ENCODE measurements at regions not wholly inside any gene's neighbourhood (a gene's known extent, or its start where the extent isn't known, plus 50 kb on each side); places are given as distances from the start of the nearest gene placed in this dataset.
"Not testable (repeated sequence)": the region's sequence is repeated elsewhere in the genome, so short reads cannot be mapped to it uniquely, and the experiment has no call there.

DNA sequence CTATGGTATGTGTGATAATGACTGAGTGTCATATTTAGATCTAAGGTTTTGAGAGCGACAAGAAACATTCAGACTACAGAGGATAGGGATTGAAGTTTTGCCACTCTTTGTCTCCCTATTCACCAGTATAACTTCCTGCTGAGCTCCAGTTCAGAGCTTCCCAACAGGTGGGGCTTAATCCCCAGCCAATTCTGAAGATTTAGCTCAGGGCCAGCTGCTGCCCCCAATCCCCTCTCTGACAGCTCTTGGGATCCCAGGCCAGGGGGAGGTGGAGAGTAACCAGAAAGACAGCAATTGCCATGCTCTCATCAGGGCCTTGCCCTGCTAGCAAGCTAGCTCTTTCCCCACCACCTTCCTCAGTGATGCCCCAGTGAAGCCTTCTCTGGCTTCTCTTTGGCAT is 57.8 kb downstream of the TRIL start:
- no peak overlapping the region for H3K4me3 ChIP-seq (ENCODE audit: low read depth, low read length)
- H3K36me3 ChIP-seq (ENCODE audit: control insufficient read depth, insufficient read depth, low read length) = no peaks in the 10 kb centered on the region
- H3K27me3 ChIP-seq (ENCODE audit: control insufficient read depth, insufficient read depth, low read length) = no peaks in the 10 kb centered on the region
- H3K9me3 ChIP-seq (ENCODE audit: control insufficient read depth, insufficient read depth, low read length) = no peaks in the 10 kb centered on the region
- no peak overlapping the region for H3K9ac ChIP-seq (ENCODE audit: low read depth, low read length)
- peaks cover 36% of the 10 kb centered on the region for H3K4me1 ChIP-seq (ENCODE audit: control insufficient read depth, insufficient read depth, low read length)
- peak overlapping the region; percentile 37 for H3K27ac ChIP-seq (ENCODE audit: low read depth, low read length)

DNA sequence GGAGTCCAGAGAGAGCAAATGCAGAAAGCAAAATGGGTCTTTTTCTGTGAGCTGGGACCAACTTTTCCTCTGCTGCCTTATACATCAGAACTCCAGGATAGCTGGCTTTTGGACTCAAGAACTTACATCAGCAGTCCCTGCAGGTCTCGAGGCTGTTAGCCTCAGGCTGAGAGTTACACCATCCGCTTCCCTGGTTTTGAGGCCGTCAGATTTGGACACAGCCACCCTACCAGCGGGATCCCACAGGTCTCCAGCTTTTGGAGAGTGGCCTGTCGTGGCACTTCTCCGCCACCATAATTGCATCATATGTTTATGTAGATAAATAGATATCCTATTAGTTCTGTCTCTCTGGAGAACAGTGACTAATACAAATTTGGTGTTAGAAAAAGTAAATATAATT is 64.2 kb downstream of the TRIL start:
- H3K9me3 ChIP-seq (ENCODE audit: control insufficient read depth, insufficient read depth, low read length) = no peaks in the 10 kb centered on the region

DNA sequence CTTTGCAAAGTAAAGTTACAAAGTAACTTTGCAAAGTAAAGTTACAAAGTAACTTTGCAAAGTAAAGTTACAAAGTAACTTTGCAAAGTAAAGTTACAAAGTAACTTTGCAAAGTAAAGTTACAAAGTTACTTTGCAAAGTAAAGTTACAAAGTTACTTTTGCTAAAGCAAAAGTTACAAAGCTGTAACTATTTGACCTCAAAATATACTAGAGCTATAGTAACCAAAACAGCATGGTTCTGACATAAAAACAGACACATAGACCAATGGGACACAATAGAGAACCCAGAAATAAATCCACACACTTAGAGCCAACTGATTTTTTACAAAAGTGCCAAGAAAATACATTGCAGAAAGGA is 66.3 kb downstream of the TRIL start:
- H3K27me3 ChIP-seq (ENCODE audit: control insufficient read depth, insufficient read depth, low read length); H3K9ac ChIP-seq (ENCODE audit: low read depth, low read length); H3K4me3 ChIP-seq (ENCODE audit: low read depth, low read length); H3K27ac ChIP-seq (ENCODE audit: low read depth, low read length); H3K36me3 ChIP-seq (ENCODE audit: control insufficient read depth, insufficient read depth, low read length); H3K9me3 ChIP-seq (ENCODE audit: control insufficient read depth, insufficient read depth, low read length): not testable (repeated sequence)
- H3K4me1 ChIP-seq (ENCODE audit: control insufficient read depth, insufficient read depth, low read length) = peaks cover 27% of the 10 kb centered on the region

More for the DNA sequence above, 64.2 kb downstream of the TRIL start:
- no peak overlapping the region for H3K9ac ChIP-seq (ENCODE audit: low read depth, low read length)
- peaks cover 26% of the 10 kb centered on the region for H3K4me1 ChIP-seq (ENCODE audit: control insufficient read depth, insufficient read depth, low read length)
- H3K27ac ChIP-seq (ENCODE audit: low read depth, low read length) = no peak overlapping the region
- no peak overlapping the region for H3K4me3 ChIP-seq (ENCODE audit: low read depth, low read length)
- no peaks in the 10 kb centered on the region for H3K36me3 ChIP-seq (ENCODE audit: control insufficient read depth, insufficient read depth, low read length)
- no peaks in the 10 kb centered on the region for H3K27me3 ChIP-seq (ENCODE audit: control insufficient read depth, insufficient read depth, low read length)

DNA sequence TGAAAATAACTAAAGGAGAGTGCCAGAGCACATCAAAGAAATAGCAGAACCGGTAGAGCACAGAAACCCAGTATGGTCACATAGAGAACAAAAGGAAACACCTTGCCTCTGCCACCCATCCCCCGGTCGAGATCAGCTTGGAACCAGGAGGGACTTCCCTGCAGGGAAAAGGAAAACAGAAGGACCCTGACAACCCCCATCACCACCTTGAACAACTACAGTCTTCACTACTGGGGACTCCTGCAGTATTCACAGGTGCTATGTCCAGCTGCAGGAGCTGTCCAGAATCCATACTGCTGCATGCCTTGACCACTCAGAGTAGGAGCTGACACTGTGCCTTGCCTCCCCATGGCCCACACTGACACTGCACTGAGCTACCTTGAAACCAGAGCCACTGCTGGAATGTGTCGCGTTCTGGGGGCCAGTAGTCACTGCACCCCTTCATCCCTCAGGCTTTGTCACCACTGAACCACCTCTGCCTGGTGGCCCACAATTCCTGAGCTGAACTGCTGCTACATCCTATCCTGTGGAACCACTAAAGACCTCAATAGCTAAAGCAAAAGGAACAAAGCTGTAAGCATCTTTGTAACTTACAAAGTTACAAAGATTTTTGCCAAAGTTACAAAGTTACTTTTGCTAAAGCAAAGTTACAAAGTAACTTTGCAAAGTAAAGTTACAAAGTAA is 66.8 kb downstream of the TRIL start:
- H3K27me3 ChIP-seq (ENCODE audit: control insufficient read depth, insufficient read depth, low read length) = no peaks in the 10 kb centered on the region
- H3K4me3 ChIP-seq (ENCODE audit: low read depth, low read length) = peak overlapping the region; percentile 29; the same call in 1 of the 2 replicates
- H3K27ac ChIP-seq (ENCODE audit: low read depth, low read length) = peak overlapping the region; percentile 48
- no peaks in the 10 kb centered on the region for H3K9me3 ChIP-seq (ENCODE audit: control insufficient read depth, insufficient read depth, low read length)
- no peaks in the 10 kb centered on the region for H3K36me3 ChIP-seq (ENCODE audit: control insufficient read depth, insufficient read depth, low read length)
- peaks cover 27% of the 10 kb centered on the region for H3K4me1 ChIP-seq (ENCODE audit: control insufficient read depth, insufficient read depth, low read length)
- peak overlapping the region; percentile 23 for H3K9ac ChIP-seq (ENCODE audit: low read depth, low read length)

DNA sequence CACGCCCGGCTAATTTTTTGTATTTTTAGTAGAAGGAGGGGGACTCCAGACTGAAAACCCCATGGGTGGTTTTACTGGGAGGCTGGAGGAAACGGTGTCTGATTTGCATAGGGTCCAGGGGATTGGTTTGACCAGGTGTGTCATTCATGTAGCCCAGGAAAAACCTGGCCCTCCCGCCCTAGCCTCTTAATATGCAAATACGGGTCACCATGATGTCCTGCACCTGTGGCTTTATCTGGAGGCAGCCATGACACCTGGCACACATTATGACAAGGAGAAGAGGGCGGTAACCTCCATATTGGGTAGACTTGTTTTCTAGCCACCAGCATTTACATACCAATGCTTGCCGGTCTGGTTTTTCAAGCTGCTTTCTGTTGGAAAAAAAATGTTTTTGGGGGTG is 68.0 kb downstream of the TRIL start:
- peaks cover 27% of the 10 kb centered on the region for H3K4me1 ChIP-seq (ENCODE audit: control insufficient read depth, insufficient read depth, low read length)
- no peaks in the 10 kb centered on the region for H3K9me3 ChIP-seq (ENCODE audit: control insufficient read depth, insufficient read depth, low read length)
- peak overlapping the region; percentile 29 for H3K4me3 ChIP-seq (ENCODE audit: low read depth, low read length)
- H3K36me3 ChIP-seq (ENCODE audit: control insufficient read depth, insufficient read depth, low read length) = no peaks in the 10 kb centered on the region
- H3K27ac ChIP-seq (ENCODE audit: low read depth, low read length) = peak overlapping the region; percentile 80
- peak overlapping the region; percentile 23 for H3K9ac ChIP-seq (ENCODE audit: low read depth, low read length)
- no peaks in the 10 kb centered on the region for H3K27me3 ChIP-seq (ENCODE audit: control insufficient read depth, insufficient read depth, low read length)

DNA sequence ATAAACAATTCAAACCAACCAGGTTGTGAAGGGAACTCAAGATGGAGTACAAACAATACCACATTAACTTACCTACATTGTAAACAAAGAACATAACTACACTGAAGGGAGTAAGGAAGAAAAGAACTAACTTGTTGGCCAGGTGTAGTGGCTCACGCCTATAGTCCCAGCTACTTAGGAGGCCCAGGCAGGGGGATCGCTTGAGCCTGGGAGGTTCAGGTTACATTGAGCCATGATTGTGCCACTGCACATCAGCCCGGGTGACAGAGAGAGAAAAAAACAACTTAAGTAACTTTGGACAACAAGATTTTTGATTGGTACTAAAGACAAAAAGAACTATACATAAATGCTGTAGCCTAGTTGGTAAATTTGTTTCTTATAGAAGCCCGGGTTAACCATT is 68.8 kb downstream of the TRIL start:
- Histone ChIP-seq H3K4me3 (ENCODE audit: low read depth, low read length) (no peak overlapping the region), H3K27ac (ENCODE audit: low read depth, low read length) (no peak overlapping the region), H3K36me3 (ENCODE audit: control insufficient read depth, insufficient read depth, low read length) (no peaks in the 10 kb centered on the region), H3K4me1 (ENCODE audit: control insufficient read depth, insufficient read depth, low read length) (peaks cover 27% of the 10 kb centered on the region), H3K27me3 (ENCODE audit: control insufficient read depth, insufficient read depth, low read length) (no peaks in the 10 kb centered on the region), H3K9ac (ENCODE audit: low read depth, low read length) (no peak overlapping the region), H3K9me3 (ENCODE audit: control insufficient read depth, insufficient read depth, low read length) (no peaks in the 10 kb centered on the region)

DNA sequence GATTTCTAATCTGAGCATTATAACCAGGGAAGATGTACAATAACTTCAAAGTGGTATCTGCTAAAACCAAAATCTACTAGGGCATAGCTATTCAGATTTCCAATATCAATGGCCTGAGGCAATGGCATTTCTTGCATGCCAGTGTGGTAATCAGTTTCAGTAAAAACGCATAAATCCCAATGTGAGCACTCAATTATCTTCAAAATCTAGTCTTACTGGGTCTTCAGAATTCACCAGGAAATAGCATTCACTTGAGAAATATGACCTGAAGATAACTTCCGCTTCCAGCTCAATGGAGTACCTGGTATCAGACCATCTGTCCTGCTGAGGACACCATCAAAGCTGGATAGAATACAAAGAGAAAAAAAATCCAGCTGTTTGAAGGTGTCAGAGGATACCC is 72.4 kb downstream of the TRIL start:
- no peaks in the 10 kb centered on the region for H3K9me3 ChIP-seq (ENCODE audit: control insufficient read depth, insufficient read depth, low read length)
- no peaks in the 10 kb centered on the region for H3K36me3 ChIP-seq (ENCODE audit: control insufficient read depth, insufficient read depth, low read length)
- H3K4me1 ChIP-seq (ENCODE audit: control insufficient read depth, insufficient read depth, low read length) = peaks cover 14% of the 10 kb centered on the region
- no peak overlapping the region for H3K9ac ChIP-seq (ENCODE audit: low read depth, low read length)
- no peaks in the 10 kb centered on the region for H3K27me3 ChIP-seq (ENCODE audit: control insufficient read depth, insufficient read depth, low read length)
- no peak overlapping the region for H3K4me3 ChIP-seq (ENCODE audit: low read depth, low read length)
- H3K27ac ChIP-seq (ENCODE audit: low read depth, low read length) = no peak overlapping the region

DNA sequence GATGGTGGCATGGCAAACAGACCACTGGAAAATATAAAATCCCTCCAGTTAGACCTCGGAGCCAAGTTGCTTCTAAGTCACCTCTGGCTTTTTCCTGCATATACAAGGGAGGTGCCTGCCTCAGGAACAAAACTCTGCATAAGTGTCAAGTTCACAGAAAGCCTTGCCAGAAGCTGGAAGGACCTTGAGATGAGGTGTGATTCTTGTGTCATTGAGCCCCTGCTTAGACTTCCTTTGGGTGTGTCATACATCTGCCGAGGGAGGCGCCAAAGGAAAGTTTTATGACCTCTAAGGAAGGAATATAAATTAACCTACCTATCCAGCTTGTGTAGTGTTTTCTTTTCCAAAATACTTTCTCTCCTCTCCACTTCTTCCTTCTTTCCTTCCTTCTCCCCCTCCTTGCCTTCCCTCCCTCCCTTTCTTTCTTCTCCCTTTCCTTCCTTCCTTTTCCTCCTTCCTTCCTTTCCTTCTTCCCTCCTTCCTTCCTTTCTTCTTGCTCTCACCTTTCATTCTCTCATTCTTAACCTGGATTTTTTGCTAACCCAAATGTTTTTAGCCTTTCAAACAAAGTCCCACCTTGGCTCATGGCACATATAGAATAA is 75.2 kb downstream of the TRIL start:
- Histone ChIP-seq H3K9me3 (ENCODE audit: control insufficient read depth, insufficient read depth, low read length) (no peaks in the 10 kb centered on the region), H3K4me1 (ENCODE audit: control insufficient read depth, insufficient read depth, low read length) (peaks cover 4% of the 10 kb centered on the region; the same call in 1 of the 2 replicates), H3K27me3 (ENCODE audit: control insufficient read depth, insufficient read depth, low read length) (no peaks in the 10 kb centered on the region), H3K36me3 (ENCODE audit: control insufficient read depth, insufficient read depth, low read length) (no peaks in the 10 kb centered on the region), H3K27ac (ENCODE audit: low read depth, low read length) (no peak overlapping the region), H3K4me3 (ENCODE audit: low read depth, low read length) (no peak overlapping the region), H3K9ac (ENCODE audit: low read depth, low read length) (no peak overlapping the region)

DNA sequence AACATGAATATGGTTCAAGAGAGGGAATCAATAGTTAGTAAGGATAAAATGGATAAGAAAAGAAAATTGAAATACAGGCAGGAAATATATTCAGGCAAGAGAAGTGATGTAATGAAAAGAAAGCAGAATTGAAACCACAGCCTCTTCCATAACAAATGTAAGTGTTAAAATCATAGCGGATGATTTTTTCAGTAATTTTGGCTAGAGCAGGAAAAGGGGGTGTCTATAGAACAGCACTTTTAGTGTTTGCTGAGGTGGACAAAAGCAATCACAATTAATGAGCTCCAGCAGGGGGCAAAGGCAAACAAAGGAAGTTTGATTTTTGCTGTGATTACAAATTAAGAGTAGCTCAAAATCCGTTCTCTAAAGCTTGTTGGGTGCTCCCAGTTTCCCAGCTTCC is 79.0 kb downstream of the TRIL start:
- peaks cover 4% of the 10 kb centered on the region; the same call in 1 of the 2 replicates for H3K4me1 ChIP-seq (ENCODE audit: control insufficient read depth, insufficient read depth, low read length)
- H3K36me3 ChIP-seq (ENCODE audit: control insufficient read depth, insufficient read depth, low read length) = no peaks in the 10 kb centered on the region
- H3K9me3 ChIP-seq (ENCODE audit: control insufficient read depth, insufficient read depth, low read length) = no peaks in the 10 kb centered on the region
- H3K27ac ChIP-seq (ENCODE audit: low read depth, low read length) = no peak overlapping the region
- no peak overlapping the region for H3K4me3 ChIP-seq (ENCODE audit: low read depth, low read length)
- H3K9ac ChIP-seq (ENCODE audit: low read depth, low read length) = no peak overlapping the region
- no peaks in the 10 kb centered on the region for H3K27me3 ChIP-seq (ENCODE audit: control insufficient read depth, insufficient read depth, low read length)

DNA sequence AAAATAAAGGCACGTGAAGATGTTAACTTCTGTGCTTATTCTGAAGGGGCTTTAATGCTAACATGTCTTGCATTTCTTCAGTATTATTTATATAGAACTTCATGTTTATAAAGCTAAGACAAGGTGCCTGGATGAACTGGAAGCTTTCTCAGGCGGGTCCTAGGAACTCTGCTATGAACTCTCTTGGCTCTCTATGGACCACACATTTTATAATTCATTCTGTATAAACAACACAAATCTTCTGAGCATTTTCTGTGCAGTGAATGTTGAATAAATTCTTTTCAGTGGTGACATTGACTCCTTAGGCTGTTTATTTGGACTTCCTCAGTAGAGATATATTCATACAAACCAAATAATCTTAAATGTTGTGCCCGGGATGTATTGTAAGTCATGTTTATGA is 79.6 kb downstream of the TRIL start:
- no peaks in the 10 kb centered on the region for H3K36me3 ChIP-seq (ENCODE audit: control insufficient read depth, insufficient read depth, low read length)
- H3K27me3 ChIP-seq (ENCODE audit: control insufficient read depth, insufficient read depth, low read length) = no peaks in the 10 kb centered on the region
- no peak overlapping the region for H3K27ac ChIP-seq (ENCODE audit: low read depth, low read length)
- H3K9ac ChIP-seq (ENCODE audit: low read depth, low read length) = no peak overlapping the region
- peaks cover 4% of the 10 kb centered on the region; the same call in 1 of the 2 replicates for H3K4me1 ChIP-seq (ENCODE audit: control insufficient read depth, insufficient read depth, low read length)
- H3K4me3 ChIP-seq (ENCODE audit: low read depth, low read length) = no peak overlapping the region
- no peaks in the 10 kb centered on the region for H3K9me3 ChIP-seq (ENCODE audit: control insufficient read depth, insufficient read depth, low read length)
